Nephron (organoid): ENCODE measurements at regions not wholly inside any gene's neighbourhood (a gene's known extent, or its start where the extent isn't known, plus 50 kb on each side); places are given as distances from the start of the nearest gene placed in this dataset.
A peak's percentile ranks its signal among the peaks of the same experiment; 100 is the strongest.

Experiments used
- H3K27ac Mint-ChIP-seq, 3 experiments: 2 replicates each; pipeline ENCODE4 v1.8.0; 2020; ENCODE audit warnings: mixed read lengths in 3 of 3, mild to moderate bottlenecking in 2 of 3, moderate library complexity in 1 of 3
- H3K27me3 Mint-ChIP-seq: 2 replicates; pipeline ENCODE4 v1.8.0; 2021; ENCODE audit warnings: low read depth, mild to moderate bottlenecking, moderate library complexity, mixed read lengths
- H3K36me3 Mint-ChIP-seq: 2 replicates; pipeline ENCODE4 v1.8.0; 2020; ENCODE audit warnings: low read depth, mixed read lengths
- H3K4me1 Mint-ChIP-seq: 2 replicates; pipeline ENCODE4 v1.8.0; 2020; ENCODE audit warnings: mixed read lengths
- H3K4me3 Mint-ChIP-seq, 3 experiments: 2 replicates each; pipeline ENCODE4 v1.8.0; 2020; ENCODE audit warnings: mild to moderate bottlenecking in 3 of 3, mixed read lengths in 3 of 3, moderate library complexity in 2 of 3
- H3K9me3 Mint-ChIP-seq: 2 replicates; pipeline ENCODE4 v1.8.0; 2020; ENCODE audit warnings: mixed read lengths
- CTCF ChIP-seq, 3 experiments: fragments of 200-600 bp; sonication (generic); IDR thresholded peaks; one replicate each; pipeline ENCODE4 v1.5.0; 2021; ENCODE audit warnings: antibody characterized with exemption in 3 of 3; ENCODE audit not compliant: unreplicated experiment in 3 of 3

- no peaks in the 10 kb centered on the region for H3K36me3 Mint-ChIP-seq
- H3K27me3 Mint-ChIP-seq = peaks cover 18% of the 10 kb centered on the region
- TF ChIP-seq CTCF (IDR thresholded peaks at IDR 0.05; ENCODE audit: unreplicated experiment in 3 of 3) = no peak
- peaks cover 10% of the 10 kb centered on the region for H3K9me3 Mint-ChIP-seq
- H3K4me3 Mint-ChIP-seq = peak overlapping the region; percentile 64 to 73 (median 70)
- H3K4me1 Mint-ChIP-seq = peaks cover 10% of the 10 kb centered on the region
- H3K27ac Mint-ChIP-seq = peak overlapping the region; percentile 85 to 90 (median 88)
Measured at GRCh38 chr18:77366720-77367641, 117.3 kb downstream of the GALR1 start.

GRCh38 chr18:77369644-77370043 is 120.0 kb downstream of the GALR1 start:
- H3K27me3 Mint-ChIP-seq = peaks cover 14% of the 10 kb centered on the region
- no peak overlapping the region for H3K4me3 Mint-ChIP-seq
- no peak for TF ChIP-seq CTCF (IDR thresholded peaks at IDR 0.05; ENCODE audit: unreplicated experiment in 3 of 3)
- no peak overlapping the region for H3K27ac Mint-ChIP-seq
- peaks cover 4% of the 10 kb centered on the region for H3K9me3 Mint-ChIP-seq
- no peaks in the 10 kb centered on the region for H3K36me3 Mint-ChIP-seq
- peaks cover 21% of the 10 kb centered on the region for H3K4me1 Mint-ChIP-seq

- peaks cover 12% of the 10 kb centered on the region for H3K4me1 Mint-ChIP-seq
- peaks cover 5% of the 10 kb centered on the region for H3K27me3 Mint-ChIP-seq
- TF ChIP-seq CTCF (IDR thresholded peaks at IDR 0.05; ENCODE audit: unreplicated experiment in 3 of 3) = no peak
- H3K9me3 Mint-ChIP-seq = peaks cover 4% of the 10 kb centered on the region
- H3K27ac Mint-ChIP-seq = peak overlapping the region in 2 of 3 experiments; percentile 73 to 78
- no peak overlapping the region for H3K4me3 Mint-ChIP-seq
- H3K36me3 Mint-ChIP-seq = no peaks in the 10 kb centered on the region
Measured at GRCh38 chr18:77373730-77374445, 124.2 kb downstream of the GALR1 start.

- Mint-ChIP-seq H3K27me3 (peaks cover 5% of the 10 kb centered on the region), H3K9me3 (peaks cover 4% of the 10 kb centered on the region), H3K4me3 (no peak overlapping the region), H3K4me1 (peaks cover 12% of the 10 kb centered on the region), H3K27ac (peak overlapping the region in 2 of 3 experiments; percentile 73 to 78), H3K36me3 (no peaks in the 10 kb centered on the region)
- TF ChIP-seq CTCF (IDR thresholded peaks at IDR 0.05; ENCODE audit: unreplicated experiment in 3 of 3) = no peak
Measured at GRCh38 chr18:77374446-77374805, 124.8 kb downstream of the GALR1 start.

- no peaks in the 10 kb centered on the region for H3K9me3 Mint-ChIP-seq
- no peaks in the 10 kb centered on the region for H3K36me3 Mint-ChIP-seq
- H3K27me3 Mint-ChIP-seq = peaks cover 7% of the 10 kb centered on the region
- no peak overlapping the region for H3K27ac Mint-ChIP-seq
- no peak overlapping the region for H3K4me3 Mint-ChIP-seq
- H3K4me1 Mint-ChIP-seq = peaks cover 12% of the 10 kb centered on the region
- no peak for TF ChIP-seq CTCF (IDR thresholded peaks at IDR 0.05; ENCODE audit: unreplicated experiment in 3 of 3)
Measured at GRCh38 chr18:77376043-77376732, 126.5 kb downstream of the GALR1 start.
